Endothelial cell (in vitro differentiated cells): ENCODE measurements at regions not wholly inside any gene's neighbourhood (a gene's known extent, or its start where the extent isn't known, plus 50 kb on each side); places are given as distances from the start of the nearest gene placed in this dataset.
A peak's percentile ranks its signal among the peaks of the same experiment; 100 is the strongest.

Experiments
- DNase-seq: peaks from one replicate; pipeline ENCODE4 v3.0.0; 2021; ENCODE audit warnings: low spot score
- H3K27ac Mint-ChIP-seq: one replicate; pipeline ENCODE4 v1.8.0; 2021; ENCODE audit warnings: mixed read lengths, inconsistent platforms; ENCODE audit not compliant: unreplicated experiment
- H3K27me3 Mint-ChIP-seq: one replicate; pipeline ENCODE4 v1.8.0; 2021; ENCODE audit warnings: mild to moderate bottlenecking, moderate library complexity, mixed read lengths, inconsistent platforms; ENCODE audit not compliant: unreplicated experiment
- H3K36me3 Mint-ChIP-seq: one replicate; pipeline ENCODE4 v1.8.0; 2021; ENCODE audit warnings: mild to moderate bottlenecking, low read depth, mixed read lengths, inconsistent platforms; ENCODE audit not compliant: unreplicated experiment
- H3K4me1 Mint-ChIP-seq: one replicate; pipeline ENCODE4 v1.8.0; 2021; ENCODE audit warnings: mild to moderate bottlenecking, mixed read lengths, inconsistent platforms; ENCODE audit not compliant: unreplicated experiment
- H3K4me3 Mint-ChIP-seq: one replicate; pipeline ENCODE4 v1.8.0; 2021; ENCODE audit warnings: mild to moderate bottlenecking, mixed read lengths, inconsistent platforms; ENCODE audit not compliant: unreplicated experiment
- H3K9me3 Mint-ChIP-seq: one replicate; pipeline ENCODE4 v1.8.0; 2021; ENCODE audit warnings: mixed read lengths, inconsistent platforms; ENCODE audit not compliant: unreplicated experiment
- CTCF ChIP-seq: fragments of 200-600 bp; sonication (generic); IDR thresholded peaks from one replicate; pipeline ENCODE4 v1.5.0; 2021; ENCODE audit warnings: antibody characterized with exemption; ENCODE audit not compliant: unreplicated experiment

GRCh38 chr1:68291688-68292384, 59.5 kb upstream of the WLS start:
- peaks cover 10% of the 10 kb centered on the region for H3K27me3 Mint-ChIP-seq
- no peaks in the 10 kb centered on the region for H3K9me3 Mint-ChIP-seq
- peaks cover 46% of the 10 kb centered on the region for H3K4me1 Mint-ChIP-seq
- H3K27ac Mint-ChIP-seq = peak overlapping the region; percentile 57
- H3K4me3 Mint-ChIP-seq = no peak overlapping the region
- no peak for DNase-seq
- TF ChIP-seq CTCF = no peak
- H3K36me3 Mint-ChIP-seq = no peaks in the 10 kb centered on the region

GRCh38 chr1:68287241-68287640, 54.9 kb upstream of the WLS start:
- Mint-ChIP-seq H3K9me3 (no peaks in the 10 kb centered on the region), H3K27ac (no peak overlapping the region), H3K27me3 (no peaks in the 10 kb centered on the region), H3K36me3 (no peaks in the 10 kb centered on the region), H3K4me3 (no peak overlapping the region), H3K4me1 (peaks cover 8% of the 10 kb centered on the region)
- no peak for DNase-seq
- no peak for TF ChIP-seq CTCF

- TF ChIP-seq CTCF = no peak
- no peaks in the 10 kb centered on the region for H3K9me3 Mint-ChIP-seq
- no peak for DNase-seq
- H3K27ac Mint-ChIP-seq = no peak overlapping the region
- H3K27me3 Mint-ChIP-seq = peaks cover 2% of the 10 kb centered on the region
- no peak overlapping the region for H3K4me3 Mint-ChIP-seq
- no peaks in the 10 kb centered on the region for H3K36me3 Mint-ChIP-seq
- H3K4me1 Mint-ChIP-seq = no peaks in the 10 kb centered on the region
These were observed 52.7 kb upstream of the WLS start for GRCh38 chr1:68285046-68285445.

GRCh38 chr1:68281946-68282615, 49.8 kb upstream of the WLS start:
- no peak overlapping the region for H3K4me3 Mint-ChIP-seq
- no peak overlapping the region for H3K27ac Mint-ChIP-seq
- no peaks in the 10 kb centered on the region for H3K36me3 Mint-ChIP-seq
- H3K27me3 Mint-ChIP-seq = peaks cover 2% of the 10 kb centered on the region
- DNase-seq = no peak
- H3K9me3 Mint-ChIP-seq = no peaks in the 10 kb centered on the region
- H3K4me1 Mint-ChIP-seq = no peaks in the 10 kb centered on the region
- TF ChIP-seq CTCF = no peak
